H1 (cell line): ENCODE measurements at regions not wholly inside any gene's neighbourhood (a gene's known extent, or its start where the extent isn't known, plus 50 kb on each side); places are given as distances from the start of the nearest gene placed in this dataset.

Experiments
- EZH2 ChIP-seq: fragments of 200-600 bp; sonication (generic); IDR thresholded peaks from 2 replicates; pipeline ENCODE4 v1.7.1; 2012; ENCODE audit warnings: low read depth, mild to moderate bottlenecking, moderate library complexity, low read length, inconsistent platforms; ENCODE audit not compliant: severe bottlenecking
- JUN ChIP-seq: IDR thresholded peaks from 2 replicates; pipeline ENCODE4 v1.6.1; 2011; ENCODE audit warnings: low read depth, mild to moderate bottlenecking, improper control_type of control experiment, low read length
- POLR2A ChIP-seq, 2 experiments: IDR thresholded peaks; 1 replicate in 1 of 2; 2 replicates in 1 of 2; pipeline ENCODE4 v1.6.1; 2011; ENCODE audit warnings: low read depth in 2 of 2, low read length in 2 of 2, mild to moderate bottlenecking in 2 of 2; ENCODE audit errors: control extremely low read depth in 1 of 2

- no peak for TF ChIP-seq EZH2
- no peak for TF ChIP-seq JUN
- TF ChIP-seq POLR2A (IDR thresholded peaks at IDR 0.05; ENCODE audit: control extremely low read depth in 1 of 2, low read depth in 2 of 2, low read length in 2 of 2), result no peak
Observed at GRCh38 chr10:128210215-128211063, 84.2 kb upstream of the MKI67 start.
